AG08395 (cell line): ENCODE measurements at regions not wholly inside any gene's neighbourhood (a gene's known extent, or its start where the extent isn't known, plus 50 kb on each side); places are given as distances from the start of the nearest gene placed in this dataset.
"Not testable (repeated sequence)": the region's sequence is repeated elsewhere in the genome, so short reads cannot be mapped to it uniquely, and the experiment has no call there.

Source experiments
- DNase-seq: peaks from one replicate; pipeline ENCODE4 v3.0.0; 2012; ENCODE audit warnings: mixed read lengths, low spot score

DNA sequence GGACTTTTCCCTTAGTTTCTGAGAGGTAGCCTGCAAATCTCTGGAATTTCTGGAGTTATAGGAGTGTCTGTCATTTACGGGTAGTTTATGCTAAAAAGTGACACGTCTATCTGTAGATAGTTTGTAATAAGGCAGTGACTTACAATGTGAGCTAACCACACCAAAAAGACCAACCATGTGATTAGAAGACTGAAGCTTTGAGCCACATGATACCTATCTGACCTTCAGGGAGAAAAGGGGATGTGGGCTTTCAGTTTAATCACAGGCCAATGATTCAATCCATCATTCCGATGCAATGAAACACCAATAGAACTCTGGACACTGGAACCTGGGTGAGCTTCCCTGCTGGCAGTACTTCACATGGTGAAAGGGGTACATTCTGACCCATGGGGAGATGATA, 254.6 kb upstream of the GK2 start:
- DNase-seq, result no peak

DNA sequence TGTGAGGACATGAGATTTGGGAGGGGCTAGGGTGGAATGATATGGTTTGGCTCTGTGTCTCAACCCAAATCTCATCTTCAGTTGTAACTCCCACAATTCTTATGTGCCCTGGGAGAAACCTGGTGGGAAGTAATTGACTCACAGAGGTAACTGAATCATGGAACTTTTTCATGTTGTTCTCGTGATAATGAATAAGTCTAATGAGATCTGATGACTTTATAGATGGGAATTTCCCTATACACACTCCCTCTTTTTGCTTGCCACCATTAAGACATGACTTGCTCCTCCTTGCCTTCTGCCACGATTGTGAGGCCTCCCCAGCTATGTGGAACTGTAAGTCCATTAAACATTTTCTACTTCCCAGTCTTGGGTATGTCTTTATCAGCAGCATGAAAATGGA, 253.2 kb upstream of the GK2 start:
- DNase-seq, result no peak

DNA sequence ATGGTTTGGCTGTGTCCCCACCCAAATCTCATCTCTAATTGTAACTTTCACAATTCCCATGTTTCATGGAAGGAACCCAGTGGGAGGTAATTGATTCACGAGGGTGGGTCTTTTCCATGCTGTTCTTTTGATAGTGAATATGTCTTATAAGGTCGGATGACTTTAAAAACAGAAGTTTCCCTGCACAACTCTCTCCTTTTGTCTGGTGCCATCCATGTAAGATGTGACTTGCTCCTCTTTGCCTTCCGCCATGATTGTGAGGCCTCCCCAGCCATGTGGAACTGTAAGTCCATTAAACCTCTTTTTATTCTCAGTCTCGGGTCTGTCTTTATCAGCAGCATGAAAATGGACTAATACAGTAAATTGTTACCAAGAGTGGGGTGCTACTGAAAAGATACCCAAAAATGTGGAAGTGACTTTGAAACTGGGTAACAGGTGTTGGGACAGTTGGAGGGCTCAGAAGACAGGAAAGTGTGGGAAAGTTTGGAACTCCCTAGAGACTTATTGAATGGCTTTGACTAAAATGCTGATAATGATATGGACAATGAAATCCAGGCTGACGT, 251.4 kb upstream of the GK2 start:
- DNase-seq, result not testable (repeated sequence)

DNA sequence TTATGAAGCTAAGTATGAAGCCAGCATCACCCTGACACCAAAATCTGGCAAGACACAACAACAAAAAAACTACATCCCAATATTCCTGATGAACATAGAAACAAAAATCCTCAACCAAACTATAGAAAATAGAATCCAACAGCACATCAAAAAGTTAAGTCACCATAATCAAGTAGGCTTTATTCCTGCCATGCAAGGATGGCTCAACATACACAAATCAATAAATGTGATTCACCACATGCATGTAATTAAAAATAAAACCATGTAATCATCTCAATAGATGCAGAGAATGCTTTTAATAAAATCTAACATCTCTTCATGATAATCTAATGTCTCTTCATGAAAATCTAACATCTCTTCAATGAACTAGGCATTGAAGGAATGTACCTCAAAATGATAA, 249.4 kb upstream of the GK2 start:
- DNase-seq, result no peak

DNA sequence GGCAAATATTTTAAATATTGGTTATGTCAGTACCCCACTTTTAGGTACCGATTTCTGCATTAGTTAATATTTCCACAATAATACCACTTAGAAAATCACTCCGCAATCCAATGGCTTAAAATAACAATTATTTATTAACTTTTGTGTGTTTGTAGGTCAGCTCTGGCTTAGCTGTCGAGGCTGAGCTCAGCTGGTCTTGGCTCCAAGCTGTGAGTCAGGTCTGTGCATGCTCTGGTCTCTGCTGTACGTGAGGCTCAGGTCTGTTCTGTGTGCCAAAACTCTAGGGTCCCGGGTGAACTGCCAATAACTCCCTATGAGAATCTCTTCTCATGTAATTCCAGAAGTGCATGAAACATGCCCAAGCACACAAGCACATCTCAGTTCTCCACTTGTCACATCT, 245.8 kb upstream of the GK2 start:
- no peak for DNase-seq

DNA sequence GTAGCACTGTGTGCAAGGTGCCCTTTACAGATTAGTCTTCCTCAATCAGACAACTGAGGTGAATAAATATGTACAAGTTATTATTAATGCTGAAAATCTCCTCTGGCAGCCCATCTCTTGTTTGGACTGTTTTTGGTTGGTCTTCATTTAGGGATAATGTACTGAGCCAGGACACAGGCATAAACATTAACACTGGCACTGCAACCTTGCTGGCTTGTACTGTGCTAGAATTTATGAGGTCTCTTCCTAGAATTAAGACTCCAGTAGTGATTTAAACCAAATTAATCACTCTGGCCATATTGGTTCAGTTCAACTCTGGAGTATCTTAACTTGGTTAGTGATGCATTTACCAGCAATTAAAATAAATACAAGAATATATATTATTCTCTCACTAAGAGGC, 244.7 kb upstream of the GK2 start:
- DNase-seq, result no peak

DNA sequence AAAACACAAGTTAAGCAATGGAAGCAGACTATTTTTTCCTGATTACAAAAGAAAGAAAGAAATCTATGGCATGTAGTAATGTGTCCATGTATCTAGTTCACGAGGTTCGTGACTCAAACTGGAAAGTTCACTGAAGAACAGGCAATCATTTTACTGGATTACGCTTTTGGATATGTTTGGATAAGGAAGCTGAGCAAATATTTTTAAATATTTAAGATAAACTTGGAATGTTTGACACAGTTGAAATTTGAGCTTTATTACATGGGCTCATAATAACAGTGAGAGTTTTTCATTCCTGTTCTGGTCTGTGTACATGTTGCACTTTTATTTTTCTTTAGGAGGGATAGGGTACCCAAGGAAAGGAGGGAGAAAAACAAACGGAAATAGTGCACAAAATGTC, 244.2 kb upstream of the GK2 start:
- DNase-seq, result no peak

DNA sequence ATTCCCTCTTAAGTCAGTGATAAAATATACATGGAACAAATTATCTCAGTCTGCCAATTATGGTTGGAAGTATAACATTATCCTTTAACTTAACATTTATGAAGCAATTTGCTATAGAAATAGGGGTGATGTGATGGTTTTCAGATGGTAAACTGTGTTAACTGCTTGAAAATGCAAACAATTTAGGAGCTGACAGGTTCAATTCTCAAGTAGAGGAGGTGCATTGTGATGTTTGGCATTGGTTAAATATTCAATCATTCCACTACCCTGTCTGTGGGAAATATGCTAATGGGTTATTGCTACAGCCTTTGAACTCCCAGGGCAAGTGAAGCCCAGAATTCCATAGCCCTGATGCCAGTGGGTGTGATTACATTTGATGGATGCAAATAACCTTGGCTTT, 243.4 kb upstream of the GK2 start:
- no peak for DNase-seq

DNA sequence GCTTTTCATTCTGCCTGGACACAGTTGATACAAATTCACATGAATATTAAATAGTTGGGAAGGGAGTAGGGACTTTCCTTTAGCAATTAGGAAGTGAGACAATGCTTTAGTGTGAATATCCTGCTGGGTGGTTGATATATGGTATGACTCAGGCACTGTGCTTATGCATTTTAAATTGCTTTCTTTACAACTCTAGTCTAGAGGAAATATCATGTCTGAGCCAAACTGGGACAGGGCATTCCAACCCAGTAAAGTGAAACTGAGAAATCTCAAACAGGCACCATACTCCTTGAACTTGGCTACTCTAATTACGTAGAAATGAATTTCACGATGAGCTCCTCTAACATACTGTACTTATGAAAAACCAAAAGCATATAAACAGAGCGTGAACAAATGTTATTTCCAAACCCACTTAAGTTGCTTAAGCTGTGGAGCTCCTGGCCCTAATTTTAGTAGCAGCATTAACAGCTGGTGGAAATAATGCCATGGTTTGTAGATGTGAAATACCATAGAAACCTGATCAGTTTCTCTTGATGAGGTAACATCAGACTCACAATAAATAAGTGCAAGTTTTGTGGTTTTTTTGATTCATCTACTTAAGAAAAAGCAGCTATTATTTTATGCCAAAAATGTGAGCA, 242.9 kb upstream of the GK2 start:
- peak; percentile 14 for DNase-seq

DNA sequence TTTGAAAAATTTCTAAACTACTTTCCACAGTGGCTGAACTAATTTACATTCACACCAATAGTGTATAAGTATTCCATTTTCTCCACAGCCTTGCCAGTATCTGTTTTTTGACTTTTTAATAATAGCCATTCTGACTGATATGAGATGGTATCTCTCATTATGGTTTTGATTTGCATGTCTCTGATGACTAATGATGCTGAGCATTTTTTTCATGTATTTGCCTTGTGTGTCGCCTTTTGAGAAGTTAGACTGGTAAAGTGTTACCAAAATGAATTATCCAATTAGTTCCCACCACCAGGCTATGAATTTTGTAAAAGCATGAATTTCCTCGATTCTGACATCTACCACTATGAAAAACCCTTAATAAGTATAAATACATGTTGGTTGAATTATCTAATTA, 242.2 kb upstream of the GK2 start:
- DNase-seq, result no peak

DNA sequence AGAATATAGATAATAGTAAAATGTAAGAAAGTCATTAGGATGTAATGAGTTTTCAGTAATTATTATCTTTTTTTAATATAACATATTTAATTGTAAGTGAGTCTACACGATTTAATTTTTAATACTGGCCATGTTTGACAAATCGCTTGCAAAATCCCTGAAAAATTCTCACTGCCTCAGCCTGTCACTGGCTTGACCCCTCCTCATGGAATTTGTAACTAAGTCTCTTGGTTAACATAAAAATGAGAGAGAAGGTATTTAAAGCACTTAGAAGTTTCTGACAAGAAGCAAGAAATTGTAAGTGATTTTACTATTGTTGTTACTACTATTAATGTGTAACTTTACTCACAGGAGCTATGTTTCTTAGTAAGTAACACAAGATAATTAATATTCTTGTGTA, 237.9 kb upstream of the GK2 start:
- no peak for DNase-seq

DNA sequence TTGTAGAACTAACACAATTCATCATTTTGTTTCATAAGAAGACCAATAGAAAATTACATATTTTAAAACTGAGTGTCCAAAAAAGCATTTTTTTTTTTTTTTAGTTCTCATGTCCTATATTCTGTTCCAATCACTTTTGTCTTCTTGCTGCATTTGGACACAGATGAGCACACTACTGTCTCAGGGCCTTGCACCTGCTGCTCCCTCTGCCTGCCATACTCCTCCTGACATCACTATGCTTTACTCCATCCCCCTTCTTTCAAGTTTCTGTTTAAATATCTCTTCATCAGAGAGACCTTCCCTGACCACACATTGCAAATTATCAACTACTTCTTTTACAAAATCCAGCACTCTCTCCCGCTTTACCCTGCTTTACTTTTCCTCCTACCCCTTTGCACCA, 230.7 kb upstream of the GK2 start:
- DNase-seq, result no peak

DNA sequence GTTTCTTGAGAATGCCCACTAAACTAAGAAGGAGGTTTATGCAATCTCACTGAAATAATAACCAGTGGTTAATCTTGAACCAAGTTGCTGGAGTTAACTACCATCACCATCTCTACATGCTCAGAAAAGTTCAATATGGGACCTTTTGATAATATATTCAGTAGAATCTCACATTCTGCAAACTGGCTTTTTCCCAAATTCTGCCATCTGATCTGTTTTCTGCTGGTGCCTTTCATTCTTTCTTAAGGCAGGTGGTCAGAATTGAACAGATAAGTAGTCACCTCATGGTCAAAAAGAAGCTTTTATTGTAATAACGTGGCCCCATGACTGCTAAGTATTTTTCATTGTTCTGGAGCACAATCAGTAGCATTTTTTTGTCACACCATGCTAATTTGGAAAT, 229.0 kb upstream of the GK2 start:
- DNase-seq, result no peak

DNA sequence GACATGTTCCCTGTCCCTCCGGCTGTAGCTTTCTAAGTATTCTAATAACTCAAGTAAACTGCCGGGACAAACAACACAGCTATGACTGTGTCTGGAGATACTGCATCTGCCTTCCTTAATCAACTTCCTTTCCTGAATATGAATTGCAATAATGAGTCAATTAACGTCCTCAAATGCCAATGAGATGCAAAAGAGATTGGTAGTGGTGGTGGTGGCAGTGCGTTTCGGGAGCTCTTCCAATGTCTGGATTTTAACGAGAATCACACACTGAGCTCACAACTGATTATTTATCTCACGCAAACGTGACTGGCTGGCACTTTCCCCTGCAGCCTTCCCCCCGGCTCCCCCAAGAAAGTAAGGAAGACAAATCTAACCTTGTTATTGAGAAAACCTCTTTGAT, 226.1 kb upstream of the GK2 start:
- no peak for DNase-seq

DNA sequence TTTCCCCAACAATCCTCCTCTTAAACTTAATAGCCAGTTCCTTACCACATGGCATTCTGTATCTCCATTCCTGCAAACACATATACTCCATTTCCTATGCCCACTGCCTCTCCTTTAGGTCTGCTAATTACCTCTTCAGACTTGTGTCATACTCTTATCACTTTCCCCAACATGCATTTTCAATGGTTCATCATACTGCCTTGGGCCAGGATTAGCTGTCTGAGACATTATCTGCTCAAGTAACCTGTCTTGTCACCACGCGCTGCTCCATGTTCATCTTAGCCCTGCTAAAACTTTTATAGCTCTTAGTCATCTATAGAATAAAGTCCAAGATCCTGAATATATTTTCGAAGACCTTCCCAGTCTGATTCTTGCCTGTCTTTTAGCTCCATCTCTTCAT, 224.1 kb upstream of the GK2 start:
- DNase-seq, result no peak

DNA sequence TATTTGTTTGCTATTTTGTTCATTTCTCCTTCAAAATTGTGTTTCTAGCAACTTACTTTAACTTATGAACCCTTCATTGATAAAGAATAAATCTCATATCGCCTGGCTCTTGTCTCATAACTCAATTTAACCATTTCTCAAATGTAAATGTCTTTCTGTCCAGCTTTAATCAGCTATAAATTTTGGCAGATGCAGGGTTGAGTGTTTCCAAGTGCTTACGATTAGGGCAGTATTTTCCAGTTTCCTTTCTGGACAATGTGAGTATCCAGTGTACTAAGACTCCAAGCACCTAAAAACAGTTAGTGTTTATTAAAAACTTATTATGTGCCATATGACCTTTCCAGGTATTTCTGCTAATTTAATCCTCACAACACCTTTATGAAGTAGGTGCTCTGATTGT, 218.6 kb upstream of the GK2 start:
- DNase-seq, result no peak

DNA sequence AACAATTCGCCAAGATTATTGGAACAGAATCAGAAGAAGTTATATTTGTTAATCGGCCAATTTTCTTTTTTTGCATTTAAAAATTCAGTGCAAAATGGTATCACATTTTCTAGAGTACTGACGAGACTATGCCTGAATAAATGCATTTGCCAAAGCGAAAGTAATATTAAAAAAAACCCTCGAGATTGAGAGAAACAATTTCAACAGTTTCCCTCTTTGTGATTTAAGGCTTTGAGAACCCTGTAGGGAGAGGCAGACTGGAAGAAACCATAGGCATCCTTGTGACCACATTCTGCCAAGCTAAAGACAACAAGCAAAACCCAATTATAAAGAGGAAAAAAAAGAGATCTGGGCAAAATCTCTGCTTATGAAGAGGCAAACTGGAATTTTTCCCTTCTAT, 218.1 kb upstream of the GK2 start:
- DNase-seq, result no peak

DNA sequence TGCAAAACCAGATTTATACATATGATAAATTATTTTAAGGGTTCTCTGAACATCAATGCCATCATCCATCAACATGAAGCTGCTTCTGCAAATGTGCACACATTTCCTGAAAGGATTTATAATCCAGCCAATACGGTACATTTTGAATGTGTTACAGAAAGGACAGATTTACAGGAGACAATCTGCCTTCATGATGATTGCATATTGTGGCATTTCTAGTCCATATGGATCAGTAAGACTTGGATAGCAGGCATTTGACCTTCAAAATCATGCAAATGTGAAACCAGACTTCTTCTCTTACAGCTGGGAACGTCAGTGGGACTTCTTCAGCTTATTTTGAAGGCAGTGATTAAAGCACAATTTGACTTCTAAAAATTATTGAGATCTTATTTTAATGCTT, 217.3 kb upstream of the GK2 start:
- DNase-seq, result no peak

DNA sequence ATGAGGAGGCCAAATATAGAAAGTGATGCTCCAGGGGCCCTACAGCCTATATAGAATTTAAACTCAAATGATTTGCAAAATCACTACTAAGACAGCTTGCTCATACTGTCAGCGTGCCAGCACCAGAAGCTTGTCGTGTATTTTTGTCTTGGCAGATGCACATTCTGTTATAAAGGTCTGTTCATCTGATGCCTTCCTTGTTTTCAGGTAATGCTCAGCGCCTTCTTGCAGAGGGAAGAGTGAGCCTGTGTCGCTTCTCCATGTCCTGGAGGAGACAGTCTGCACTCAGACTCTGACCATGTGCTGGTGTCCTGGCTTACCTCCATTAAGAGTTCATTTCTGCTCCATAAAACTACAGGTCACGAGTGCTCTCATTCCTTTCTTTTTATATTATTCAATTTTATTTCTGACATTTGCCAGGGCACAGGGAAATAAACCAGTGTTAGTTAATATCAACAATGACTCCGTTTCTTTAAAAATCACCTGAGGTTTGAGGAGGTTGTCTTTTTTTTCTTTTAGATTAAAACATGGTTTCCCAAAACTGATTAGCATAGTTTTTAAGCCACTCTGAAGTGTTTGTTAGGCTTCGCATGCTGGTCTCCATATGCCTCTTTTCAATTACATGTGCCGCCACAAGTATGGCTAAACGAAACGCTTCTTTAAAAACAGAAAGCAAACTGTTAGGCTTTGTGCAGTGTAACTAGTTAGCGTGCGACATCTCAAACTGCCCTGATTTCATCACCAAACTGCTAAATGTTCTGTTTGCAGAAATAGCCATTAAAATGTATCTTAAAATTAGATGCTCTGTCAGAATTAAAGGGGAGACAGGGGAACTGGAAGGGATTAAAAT, 215.2 kb upstream of the GK2 start:
- DNase-seq, result peak; percentile 5

DNA sequence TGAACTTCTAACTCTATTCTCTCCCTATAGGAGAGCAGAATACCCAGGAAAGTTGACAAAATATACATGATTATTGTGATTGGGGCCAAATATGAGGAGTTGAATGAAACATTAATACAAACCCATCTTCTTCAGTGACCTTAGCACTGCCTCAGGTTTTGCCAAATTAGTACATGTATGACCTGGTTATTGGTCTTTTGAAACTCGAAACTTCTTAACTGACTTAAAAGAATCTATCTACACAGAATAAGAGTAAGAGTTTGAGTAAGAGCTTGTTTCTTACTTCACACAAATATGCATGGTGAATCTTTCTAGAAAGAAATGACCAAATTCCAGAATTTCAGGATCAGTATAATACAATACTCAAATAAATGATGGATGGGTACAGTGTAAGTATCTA, 213.0 kb upstream of the GK2 start:
- no peak for DNase-seq

DNA sequence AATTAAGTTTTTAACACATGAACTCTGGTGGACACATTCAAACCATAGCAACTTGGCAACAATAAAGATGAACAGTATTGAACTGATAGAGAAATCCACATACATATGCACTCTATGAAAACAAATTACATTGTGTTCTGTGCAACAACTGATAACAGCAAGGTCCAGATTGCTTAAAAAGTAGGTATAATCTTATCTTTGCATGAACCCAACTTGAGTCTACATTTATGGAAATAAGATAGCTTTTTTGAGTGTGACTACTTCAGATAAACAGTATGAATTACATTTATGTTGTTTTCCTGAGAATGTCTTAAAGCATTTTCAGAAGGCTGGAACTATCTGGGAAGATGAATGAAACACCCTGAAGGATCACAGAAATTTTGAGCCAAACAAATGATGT, 212.6 kb upstream of the GK2 start:
- no peak for DNase-seq

DNA sequence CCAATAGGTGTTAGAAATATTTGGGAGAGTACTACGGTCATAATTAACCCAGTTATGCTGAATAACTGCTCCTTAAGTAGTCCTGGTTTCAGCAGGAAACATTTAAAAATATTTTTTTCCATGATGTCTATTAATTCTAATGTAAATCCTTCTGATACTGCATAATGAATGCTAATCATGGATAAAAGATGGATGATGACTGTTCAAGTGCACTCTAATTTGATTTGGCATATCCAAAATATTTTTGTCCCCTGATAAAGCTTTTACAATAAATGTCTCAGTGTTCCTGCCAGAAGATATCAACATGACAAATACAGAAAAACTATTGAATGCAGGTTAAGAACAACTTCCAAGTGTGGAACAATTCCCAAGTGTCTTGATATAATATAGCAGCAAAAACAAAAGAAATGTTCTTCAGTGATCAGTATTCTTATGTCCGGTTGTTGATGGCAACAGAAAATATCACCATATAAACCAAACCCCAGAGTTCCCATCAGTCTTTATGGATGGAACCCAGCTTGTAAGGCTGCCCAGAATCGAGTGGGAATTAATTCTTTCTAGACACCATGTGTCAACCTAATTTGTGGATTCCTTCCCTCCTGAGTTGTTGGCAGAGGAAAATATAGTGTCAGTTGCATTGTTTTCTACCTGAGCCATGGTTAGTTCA, 205.4 kb upstream of the GK2 start:
- DNase-seq, result no peak

DNA sequence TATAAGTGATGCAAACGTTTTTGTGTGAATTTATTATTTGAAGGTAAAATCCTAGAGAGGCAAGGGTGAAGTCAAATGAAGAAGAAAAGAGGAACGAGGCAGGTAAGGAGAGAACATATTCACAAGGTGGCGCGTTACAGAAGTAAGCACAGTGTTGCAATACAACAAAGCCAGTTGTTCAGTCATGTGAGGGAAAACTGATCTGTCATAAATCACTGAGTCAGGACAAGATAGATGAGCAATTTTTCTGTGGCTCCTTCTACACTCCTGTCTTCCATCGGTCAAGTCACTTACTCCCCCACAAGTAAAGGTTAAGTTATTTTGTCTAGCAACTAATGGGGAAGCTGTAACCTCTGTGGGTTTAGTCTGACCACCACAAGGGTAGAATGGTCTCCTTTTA, 203.0 kb upstream of the GK2 start:
- no peak for DNase-seq
